Femur (tissue), 1 donor: ENCODE measurements at regions not wholly inside any gene's neighbourhood (a gene's known extent, or its start where the extent isn't known, plus 50 kb on each side); places are given as distances from the start of the nearest gene placed in this dataset.

Source experiments
- DNase-seq: peaks from one replicate; pipeline ENCODE4 v3.0.0-alpha.2; 2017

- DNase-seq: no peak
These were observed 346.9 kb upstream of the RGS6 start for GRCh38 chr14:71585361-71585760.

DNA sequence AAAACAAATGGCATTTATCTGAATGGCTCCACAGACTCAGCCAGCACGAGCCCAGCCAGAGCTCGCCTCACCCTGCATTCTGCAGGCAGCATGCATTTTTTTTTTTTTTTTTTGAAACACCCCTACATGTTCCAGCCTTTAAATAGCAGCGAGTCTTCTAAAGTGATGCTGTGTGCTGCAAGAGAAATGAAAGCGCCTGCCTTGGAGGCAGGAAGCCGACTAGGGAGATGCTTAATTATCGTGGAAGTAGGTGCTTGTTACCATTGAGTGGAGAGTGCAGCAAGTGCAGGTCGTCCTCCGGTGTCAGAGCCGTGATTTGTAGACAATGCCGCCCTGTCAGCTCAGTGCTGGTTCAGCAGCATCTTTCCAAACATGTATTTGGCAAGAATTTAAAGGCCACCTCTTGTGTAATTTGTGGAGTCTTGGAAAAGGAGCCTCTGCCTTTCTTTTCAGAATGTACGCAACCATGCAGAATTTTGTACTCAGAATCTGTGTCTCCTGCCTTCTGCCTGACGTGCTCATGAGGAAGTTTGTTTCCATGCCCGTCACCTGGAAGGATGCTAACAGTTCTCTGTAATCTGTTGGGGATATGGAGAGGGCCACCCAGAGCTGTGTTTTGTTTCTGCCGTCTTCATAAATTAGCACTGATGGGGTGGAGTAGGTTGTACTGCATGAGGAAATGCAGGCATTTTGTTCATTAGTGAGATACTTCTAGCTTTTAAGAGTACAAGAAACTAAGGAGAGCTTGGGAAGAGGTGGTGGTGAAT, 345.9 kb upstream of the RGS6 start:
- DNase-seq: no peak

DNA sequence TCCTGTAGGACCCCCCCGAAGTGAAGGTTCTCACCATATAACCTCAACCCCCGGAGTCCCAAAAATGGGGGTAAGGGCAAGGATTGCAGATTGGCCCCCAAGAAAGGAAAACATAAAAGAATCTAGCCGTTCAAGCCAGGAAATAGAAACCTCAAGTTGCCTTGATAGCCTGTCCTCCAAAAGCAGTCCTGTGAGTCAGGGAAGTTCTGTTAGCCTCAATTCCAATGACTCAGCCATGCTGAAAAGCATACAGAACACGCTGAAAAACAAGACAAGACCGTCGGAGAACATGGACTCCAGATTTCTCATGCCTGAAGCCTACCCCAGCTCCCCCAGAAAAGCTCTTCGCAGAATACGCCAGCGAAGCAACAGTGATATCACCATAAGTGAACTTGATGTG, 344.2 kb upstream of the RGS6 start:
- no peak for DNase-seq

DNA sequence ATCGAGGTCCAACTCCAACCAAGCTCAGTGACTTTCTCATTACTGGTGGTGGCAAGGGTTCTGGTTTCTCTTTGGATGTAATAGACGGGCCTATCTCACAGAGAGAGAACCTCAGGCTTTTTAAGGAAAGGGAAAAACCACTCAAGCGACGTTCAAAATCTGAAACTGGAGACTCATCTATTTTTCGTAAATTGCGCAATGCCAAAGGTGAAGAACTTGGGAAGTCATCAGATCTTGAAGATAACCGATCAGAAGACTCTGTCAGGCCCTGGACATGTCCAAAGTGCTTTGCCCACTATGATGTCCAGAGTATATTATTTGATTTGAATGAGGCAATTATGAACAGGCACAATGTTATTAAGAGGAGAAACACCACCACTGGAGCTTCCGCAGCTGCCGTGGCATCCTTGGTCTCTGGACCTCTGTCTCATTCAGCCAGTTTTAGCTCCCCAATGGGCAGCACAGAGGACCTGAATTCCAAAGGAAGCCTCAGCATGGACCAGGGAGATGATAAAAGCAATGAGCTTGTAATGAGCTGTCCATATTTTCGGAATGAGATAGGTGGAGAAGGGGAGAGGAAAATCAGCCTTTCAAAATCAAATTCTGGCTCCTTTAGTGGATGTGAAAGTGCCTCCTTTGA, 343.5 kb upstream of the RGS6 start:
- DNase-seq: no peak

DNA sequence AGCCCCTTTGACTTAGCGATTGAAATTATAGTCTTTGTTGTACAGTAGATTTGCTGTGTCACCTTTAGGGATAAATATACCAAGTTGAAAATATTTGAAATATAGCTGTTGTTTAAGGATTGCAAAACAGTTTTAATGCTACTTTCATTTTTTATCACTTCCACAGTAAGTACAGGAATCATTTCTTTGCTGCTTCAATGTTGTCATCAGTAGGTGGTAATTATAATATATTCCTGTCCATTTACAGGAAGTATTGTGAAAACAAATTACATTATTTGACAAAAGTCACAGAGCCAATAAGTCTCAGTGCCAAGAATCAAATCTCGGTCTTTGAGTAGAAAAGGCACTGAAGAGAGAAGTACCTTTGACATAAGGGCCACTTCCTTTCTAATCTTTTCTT, 342.6 kb upstream of the RGS6 start:
- DNase-seq: no peak

- DNase-seq: no peak
These were observed 342.1 kb upstream of the RGS6 start for GRCh38 chr14:71590131-71590530.

GRCh38 chr14:71591231-71591630, 341.0 kb upstream of the RGS6 start:
- no peak for DNase-seq

- no peak for DNase-seq
These were observed 340.3 kb upstream of the RGS6 start for GRCh38 chr14:71591929-71592328.

DNA sequence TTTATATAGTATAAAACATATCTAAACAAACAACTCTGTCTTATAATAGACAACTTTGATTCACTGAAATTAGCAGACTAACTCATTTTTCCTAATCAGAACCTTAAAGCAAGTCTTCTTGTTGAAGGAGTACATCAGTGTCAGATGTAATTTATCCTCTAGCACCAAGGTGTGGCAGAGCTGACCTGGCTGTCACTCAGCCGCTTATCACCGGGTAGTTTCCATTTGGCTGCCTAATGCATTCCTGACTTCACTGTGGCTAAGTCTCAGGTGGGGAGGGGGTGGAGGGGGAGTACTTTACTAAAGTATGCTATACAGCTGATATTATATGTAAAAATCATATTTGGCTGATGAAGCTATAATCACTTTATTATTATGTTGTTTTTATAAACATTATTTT, 339.9 kb upstream of the RGS6 start:
- no peak for DNase-seq

DNA sequence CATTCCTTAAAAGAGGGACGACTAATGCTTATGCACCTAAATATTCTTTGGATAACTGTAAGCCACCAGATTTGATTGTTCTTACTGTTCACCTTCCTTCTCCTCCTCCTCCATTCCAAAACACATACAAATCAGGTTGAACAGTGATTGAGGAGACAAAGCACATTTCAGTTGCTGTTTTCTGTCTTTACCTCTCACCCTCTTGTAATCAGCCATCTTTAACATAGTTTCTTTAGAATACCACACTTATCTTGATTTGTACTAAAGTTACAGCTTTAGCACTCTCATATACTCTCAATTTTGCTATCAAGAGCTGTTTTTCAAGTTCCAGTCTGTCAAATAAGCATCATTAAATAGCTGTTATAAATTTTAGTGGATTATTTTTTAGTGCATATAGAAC, 338.3 kb upstream of the RGS6 start:
- DNase-seq: no peak

GRCh38 chr14:71594821-71595220, 337.4 kb upstream of the RGS6 start:
- peak; percentile 37 for DNase-seq

GRCh38 chr14:71595441-71595840, 336.8 kb upstream of the RGS6 start:
- no peak for DNase-seq

- no peak for DNase-seq
These were observed 334.8 kb upstream of the RGS6 start for GRCh38 chr14:71597287-71597920.

- DNase-seq: no peak
These were observed 334.1 kb upstream of the RGS6 start for GRCh38 chr14:71597955-71598660.

DNA sequence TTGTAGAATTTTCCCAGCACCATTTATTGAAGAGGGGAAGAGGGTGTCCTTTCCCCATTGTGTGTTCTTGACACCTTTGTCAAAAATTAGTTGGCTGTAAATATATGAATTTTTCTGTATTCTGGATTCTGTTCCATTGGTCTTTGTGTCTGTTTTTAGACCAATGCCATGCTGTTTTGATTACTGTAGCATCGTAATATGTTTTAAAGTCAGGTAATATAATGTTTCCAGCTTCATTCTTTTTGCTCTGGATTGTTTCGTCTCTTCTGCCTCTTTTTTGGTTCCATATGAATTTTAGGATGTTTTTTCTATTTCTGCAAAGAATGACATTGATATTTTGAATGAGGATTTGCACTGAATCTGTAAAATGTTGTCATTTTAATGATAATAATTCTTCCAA, 331.9 kb upstream of the RGS6 start:
- no peak for DNase-seq

DNA sequence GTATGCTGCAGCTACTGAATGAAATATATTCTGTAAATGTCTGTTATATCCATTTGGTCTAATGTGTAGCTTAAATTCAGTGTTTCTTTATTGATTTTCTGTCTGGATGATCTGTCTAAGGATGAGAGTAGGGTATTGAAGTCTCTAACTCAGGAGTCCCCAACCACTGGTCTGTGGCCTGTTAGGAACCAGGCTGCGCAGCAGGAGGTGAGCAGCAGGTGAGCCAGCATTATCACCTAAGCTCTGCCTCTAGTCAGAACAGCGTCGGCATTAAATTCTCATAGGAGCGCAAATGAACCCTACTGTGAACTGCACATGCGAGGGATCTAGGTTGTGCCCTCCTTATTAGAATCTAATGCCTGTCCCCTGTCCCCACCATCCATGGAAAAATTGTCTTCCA, 329.7 kb upstream of the RGS6 start:
- DNase-seq: no peak

DNA sequence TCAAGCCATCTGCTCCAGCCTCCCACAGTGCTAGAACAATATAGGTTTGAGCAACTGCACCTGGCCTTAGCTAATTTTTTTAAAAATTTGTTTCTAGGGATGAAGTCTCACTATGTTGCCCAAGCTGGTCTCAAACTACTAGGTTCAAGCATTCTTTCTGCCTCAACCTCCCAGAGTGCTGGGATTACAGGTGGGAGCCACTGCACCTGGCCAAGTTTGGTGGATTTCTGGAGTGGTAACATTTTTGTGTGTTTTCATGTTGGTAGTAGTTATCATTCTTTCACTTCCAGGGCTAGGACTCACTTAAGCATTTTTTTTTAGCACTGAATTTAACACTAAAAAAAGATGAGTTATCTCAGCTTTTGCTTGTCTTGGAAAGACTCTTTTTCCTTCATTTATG, 328.0 kb upstream of the RGS6 start:
- DNase-seq: no peak

DNA sequence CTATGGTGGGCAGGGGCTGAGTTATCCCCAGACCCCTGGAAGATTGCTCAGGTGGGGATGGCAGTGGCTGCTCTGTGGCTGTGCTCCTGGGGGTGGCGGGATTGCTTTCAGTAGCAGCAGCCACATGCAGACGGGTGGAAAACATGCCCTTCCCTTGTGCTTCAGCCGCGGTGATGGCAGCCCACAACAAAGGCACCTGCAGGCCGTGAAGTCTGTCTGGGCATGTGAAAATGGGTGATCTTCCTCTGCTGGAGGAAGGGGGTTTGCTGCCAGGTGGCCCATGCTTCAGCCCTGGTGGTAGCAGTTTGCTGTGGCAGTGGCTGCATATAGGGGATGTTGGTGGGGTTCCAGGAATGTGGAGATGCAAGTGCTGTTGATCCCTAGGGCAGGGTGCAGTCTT, 326.2 kb upstream of the RGS6 start:
- no peak for DNase-seq

DNA sequence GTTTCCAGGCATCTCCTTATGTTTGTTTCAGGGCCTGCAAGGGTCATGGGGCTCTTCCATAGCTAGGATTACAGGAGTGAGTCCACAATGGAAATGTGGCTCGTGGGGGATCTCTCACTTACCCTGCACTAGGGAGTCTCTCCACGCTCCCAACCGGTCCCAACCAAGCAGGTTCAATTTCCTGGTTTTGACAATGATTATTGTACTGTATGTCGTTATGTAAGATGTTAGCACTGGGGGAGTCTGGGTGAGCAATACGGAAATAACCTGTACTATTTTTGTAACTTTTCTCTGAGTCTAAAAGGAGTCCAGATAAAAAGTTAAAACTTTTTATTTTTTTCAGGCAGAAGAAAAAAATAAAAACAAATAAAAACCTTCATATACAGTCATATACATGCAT, 325.7 kb upstream of the RGS6 start:
- DNase-seq: no peak

DNA sequence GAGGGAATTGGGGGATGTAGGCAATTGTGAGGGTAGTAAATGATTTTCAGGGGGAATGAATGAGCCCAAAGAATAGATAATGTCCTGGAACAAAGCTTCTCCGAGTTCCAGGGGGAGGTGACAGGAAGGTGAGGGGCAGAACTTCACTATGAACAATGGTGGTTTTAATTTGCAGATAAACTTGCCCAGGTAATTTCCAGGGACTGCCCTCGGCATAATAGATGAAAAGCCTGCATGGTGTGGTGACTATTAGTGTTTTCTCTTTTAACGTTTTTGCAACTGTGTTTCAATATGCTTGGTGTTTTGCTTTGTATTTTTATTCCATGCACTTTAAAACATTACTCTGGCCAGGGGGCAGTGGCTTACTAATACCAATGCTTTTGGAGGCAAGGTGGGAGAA, 325.2 kb upstream of the RGS6 start:
- no peak for DNase-seq

DNA sequence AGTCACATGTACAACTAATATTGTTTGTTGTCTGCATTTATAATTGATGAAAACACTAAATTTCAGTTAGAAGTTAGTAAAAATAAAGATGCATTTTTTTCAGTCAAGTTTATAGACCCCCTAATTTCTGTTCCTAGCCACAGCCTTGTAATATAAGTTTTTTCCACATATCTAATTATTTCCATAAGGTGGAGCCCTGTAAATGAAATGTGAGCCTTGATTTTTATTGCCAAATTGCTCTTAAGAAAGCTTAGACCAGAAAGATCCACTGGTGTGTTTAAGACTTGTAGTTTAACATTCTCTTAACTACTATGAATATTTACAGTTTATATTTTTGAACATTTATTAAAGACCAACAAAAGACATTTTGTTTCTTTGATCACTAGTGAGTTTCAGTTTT, 322.1 kb upstream of the RGS6 start:
- DNase-seq: no peak

DNA sequence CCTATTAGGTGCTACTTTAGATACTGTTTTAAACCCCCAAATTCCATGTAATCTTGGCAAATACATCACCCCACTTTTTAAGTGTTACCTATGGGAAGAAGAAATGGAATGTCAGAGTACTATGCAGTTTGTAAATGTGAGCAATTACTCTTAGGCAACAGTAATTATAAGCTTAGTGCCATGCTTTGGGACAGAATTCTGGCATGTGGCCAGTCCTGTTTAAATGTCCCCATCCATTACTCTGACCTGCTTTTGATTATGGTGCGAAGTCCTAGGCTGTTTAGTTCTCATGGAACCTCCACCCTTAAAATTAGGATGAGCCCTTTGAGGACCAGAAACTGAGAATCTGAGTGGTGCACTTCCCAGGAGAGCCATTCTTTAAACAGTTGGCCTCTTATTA, 321.4 kb upstream of the RGS6 start:
- DNase-seq: no peak

DNA sequence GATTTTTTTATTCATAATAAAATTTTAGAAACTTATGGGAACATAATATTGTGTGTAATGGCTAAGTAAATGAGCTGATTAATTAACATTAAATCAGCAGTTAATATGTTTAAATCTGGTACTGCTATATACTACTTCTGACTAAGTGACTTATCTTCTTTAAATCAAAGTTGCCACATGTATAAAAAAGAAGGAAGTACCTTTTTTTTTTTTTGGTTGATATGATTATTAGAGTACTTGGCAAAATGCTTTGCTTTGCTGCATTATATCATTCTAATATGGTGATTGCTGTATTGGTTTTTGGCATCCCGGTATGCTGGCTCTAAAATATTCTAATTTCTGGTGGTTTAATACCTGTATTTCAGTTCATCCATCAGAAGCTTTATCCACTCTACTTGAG, 319.1 kb upstream of the RGS6 start:
- DNase-seq: no peak

DNA sequence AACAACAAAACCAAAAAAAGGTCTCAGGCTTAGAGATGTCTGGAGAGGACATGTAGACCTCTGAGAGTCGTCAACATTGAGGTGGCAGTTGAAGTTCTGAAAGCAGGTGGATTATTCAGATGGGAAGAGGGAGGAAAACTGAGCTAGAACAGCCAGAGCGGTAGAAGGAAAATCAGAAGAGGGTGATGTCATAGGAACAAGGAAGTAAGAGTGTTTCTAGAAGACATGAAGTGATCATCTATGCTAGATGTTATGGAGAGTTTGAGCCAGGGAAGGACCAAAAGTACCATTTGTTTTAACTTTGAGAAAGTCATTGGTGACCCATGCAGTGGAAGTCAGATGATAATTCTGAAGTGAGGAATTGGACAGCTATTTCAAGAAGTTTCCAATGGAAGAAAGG, 316.2 kb upstream of the RGS6 start:
- no peak for DNase-seq
